Spleen (tissue), 7 donors: ENCODE measurements at regions not wholly inside any gene's neighbourhood (a gene's known extent, or its start where the extent isn't known, plus 50 kb on each side); places are given as distances from the start of the nearest gene placed in this dataset.

ENCODE experiments used
- POLR2A ChIP-seq, 3 donors: fragments of 450-650 bp; IDR thresholded peaks; one replicate each; pipeline ENCODE4 v1.5.1; 2017; ENCODE audit warnings: antibody characterized with exemption in 3 of 3, mild to moderate bottlenecking in 1 of 3
- POLR2AphosphoS5 ChIP-seq, 3 donors: sonication (generic); formaldehyde crosslinking; IDR thresholded peaks; one replicate each; pipeline ENCODE4 v1.5.1; 2017; ENCODE audit warnings: antibody characterized with exemption in 3 of 3
- TF ChIP-seq, protein P1 (sequence below), 11 experiments: fragments of 200-600 bp in 7 of 11; fragments of 450-650 bp in 4 of 11; sonication (generic) in 4 of 11; IDR thresholded peaks in 8 of 11; conservative IDR thresholded peaks in 3 of 11; 1 replicate in 7 of 11; 2 replicates in 4 of 11; pipeline versions ENCODE4 v1.4.0 to v1.8.0; 2016 to 2021; ENCODE audit warnings: antibody characterized with exemption in 11 of 11, inconsistent platforms in 4 of 11, mild to moderate bottlenecking in 1 of 11
- donor health status: DM: no; HTN: no; CAD: no; lungs with moderate emphysema.
- donor health status: DM: no; HTN: no; CAD: no.
- donor health status: DM: no; HTN: no; CAD: no.

DNA sequence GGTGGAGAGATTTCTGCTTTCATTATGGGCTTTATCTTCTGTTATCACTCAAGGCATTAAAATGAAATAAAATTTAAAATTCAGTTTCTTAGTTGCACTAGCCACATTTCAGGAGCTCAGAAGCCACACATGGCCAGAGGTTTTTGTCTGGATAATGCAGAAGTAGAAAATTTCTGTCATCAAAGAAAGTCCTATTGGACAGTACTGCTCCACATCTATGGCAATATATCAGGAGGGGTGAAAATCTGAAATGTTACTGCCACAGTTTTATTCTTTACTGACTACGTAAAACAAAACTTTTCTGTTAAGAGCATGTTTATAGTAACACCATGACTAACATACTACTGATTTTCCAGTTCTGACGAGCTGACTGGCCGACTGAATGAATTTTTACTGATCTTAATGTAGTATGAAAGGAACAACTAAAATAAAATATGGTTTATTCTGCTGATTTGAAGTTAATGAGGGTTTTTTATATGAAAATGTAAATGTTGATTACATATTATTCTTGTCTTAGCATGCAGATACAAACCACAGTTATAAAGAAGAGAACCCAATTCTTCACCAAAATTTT, 264.0 kb upstream of the HAND2 start:
- TF ChIP-seq, protein P1, sequence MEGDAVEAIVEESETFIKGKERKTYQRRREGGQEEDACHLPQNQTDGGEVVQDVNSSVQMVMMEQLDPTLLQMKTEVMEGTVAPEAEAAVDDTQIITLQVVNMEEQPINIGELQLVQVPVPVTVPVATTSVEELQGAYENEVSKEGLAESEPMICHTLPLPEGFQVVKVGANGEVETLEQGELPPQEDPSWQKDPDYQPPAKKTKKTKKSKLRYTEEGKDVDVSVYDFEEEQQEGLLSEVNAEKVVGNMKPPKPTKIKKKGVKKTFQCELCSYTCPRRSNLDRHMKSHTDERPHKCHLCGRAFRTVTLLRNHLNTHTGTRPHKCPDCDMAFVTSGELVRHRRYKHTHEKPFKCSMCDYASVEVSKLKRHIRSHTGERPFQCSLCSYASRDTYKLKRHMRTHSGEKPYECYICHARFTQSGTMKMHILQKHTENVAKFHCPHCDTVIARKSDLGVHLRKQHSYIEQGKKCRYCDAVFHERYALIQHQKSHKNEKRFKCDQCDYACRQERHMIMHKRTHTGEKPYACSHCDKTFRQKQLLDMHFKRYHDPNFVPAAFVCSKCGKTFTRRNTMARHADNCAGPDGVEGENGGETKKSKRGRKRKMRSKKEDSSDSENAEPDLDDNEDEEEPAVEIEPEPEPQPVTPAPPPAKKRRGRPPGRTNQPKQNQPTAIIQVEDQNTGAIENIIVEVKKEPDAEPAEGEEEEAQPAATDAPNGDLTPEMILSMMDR (IDR thresholded peaks at IDR 0.05 in 8 of 11, conservative IDR thresholded peaks at IDR 0.05 in 3 of 11), result no peak
- TF ChIP-seq POLR2AphosphoS5 (IDR thresholded peaks at IDR 0.05) (no peak), POLR2A (IDR thresholded peaks at IDR 0.05) (no peak)
